Activated T-cell treated with anti-CD3 and anti-CD28 coated beads, Interleukin-2, amount 50 U/mL, for 4 hours (primary cell): ENCODE measurements at regions not wholly inside any gene's neighbourhood (a gene's known extent, or its start where the extent isn't known, plus 50 kb on each side); places are given as distances from the start of the nearest gene placed in this dataset.

Experiments used
- ATAC-seq, 2 donors: fragments of 200-7000 bp; cut with Tn5 transposase; one replicate each; pipeline ENCODE4 v1.10.0; 2021
- DNase-seq: peaks from one replicate; pipeline ENCODE4 v3.0.0-alpha.2; 2020
- H3K27me3 Mint-ChIP-seq: one replicate; pipeline ENCODE4 v1.8.0; 2021; ENCODE audit warnings: low read depth, mixed read lengths
- H3K36me3 Mint-ChIP-seq: one replicate; pipeline ENCODE4 v1.8.0; 2022; ENCODE audit warnings: mixed read lengths; ENCODE audit not compliant: insufficient read depth
- H3K4me1 Mint-ChIP-seq: one replicate; pipeline ENCODE4 v1.8.0; 2021; ENCODE audit warnings: low read depth, mixed read lengths
- H3K4me3 Mint-ChIP-seq: one replicate; pipeline ENCODE4 v1.8.0; 2021; ENCODE audit warnings: mild to moderate bottlenecking, moderate library complexity, mixed read lengths
- H3K9me3 Mint-ChIP-seq: one replicate; pipeline ENCODE4 v1.8.0; 2021; ENCODE audit warnings: mixed read lengths

GRCh38 chr16:85474621-85475217 lies 138.4 kb upstream of the GSE1 start:
- no peak overlapping the region for H3K4me3 Mint-ChIP-seq
- no peaks in the 10 kb centered on the region for H3K27me3 Mint-ChIP-seq
- H3K4me1 Mint-ChIP-seq, result no peaks in the 10 kb centered on the region
- H3K36me3 Mint-ChIP-seq, result no peaks in the 10 kb centered on the region
- H3K9me3 Mint-ChIP-seq, result no peaks in the 10 kb centered on the region
- DNase-seq, result no peak
- ATAC-seq, result no peak

DNA sequence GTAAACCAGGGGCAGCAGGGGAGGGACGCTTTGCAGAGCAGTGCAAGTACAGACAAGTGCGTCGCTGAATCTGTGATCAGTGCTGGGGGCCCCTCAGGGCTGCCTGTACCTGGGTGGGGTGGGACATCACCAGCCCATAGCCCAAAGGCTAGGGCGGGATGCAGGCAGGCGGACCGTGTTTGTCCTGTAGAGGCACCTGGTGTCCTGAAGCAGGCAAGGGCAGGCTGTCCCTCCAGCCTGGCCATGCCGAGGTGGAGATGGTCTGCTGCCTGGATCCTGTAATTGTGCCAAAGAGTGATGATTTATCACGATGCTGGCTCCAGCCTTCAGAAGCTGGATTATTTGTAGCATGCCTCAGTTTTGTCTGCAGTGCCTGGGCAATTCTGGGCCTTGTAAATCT lies 137.9 kb upstream of the GSE1 start:
- DNase-seq, result no peak
- no peak for ATAC-seq
- H3K4me1 Mint-ChIP-seq, result no peaks in the 10 kb centered on the region
- H3K4me3 Mint-ChIP-seq, result no peak overlapping the region
- H3K27me3 Mint-ChIP-seq, result no peaks in the 10 kb centered on the region
- no peaks in the 10 kb centered on the region for H3K9me3 Mint-ChIP-seq
- no peaks in the 10 kb centered on the region for H3K36me3 Mint-ChIP-seq

DNA sequence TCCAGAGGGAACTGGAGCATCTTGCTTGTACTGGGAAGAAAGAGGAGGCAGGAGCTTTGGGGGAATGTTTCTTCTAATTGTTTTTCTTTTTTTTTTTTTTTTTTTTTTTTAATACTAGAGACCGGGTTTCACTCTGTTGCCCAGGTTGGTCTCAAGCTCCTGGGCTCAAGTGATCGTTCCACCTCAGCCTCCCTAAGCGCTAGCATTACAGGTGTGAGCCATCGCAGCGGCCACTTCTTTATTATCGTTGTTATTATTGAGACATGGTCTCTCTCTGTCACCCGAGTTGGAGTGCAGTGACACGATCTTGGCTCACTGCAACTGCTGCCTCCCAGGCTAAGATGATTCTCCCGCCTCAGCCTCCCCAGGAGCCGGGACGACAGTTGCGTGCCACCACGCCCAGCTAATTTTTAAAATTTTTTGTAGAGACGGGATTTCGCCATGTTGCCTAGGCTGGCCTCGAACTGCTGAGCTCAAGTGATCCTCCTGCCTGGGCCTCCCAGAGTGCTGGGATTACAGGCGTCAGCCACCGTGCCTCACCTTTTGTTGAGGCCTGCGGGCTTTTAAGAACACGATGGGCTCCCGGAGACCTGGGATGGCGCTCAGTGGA lies 137.3 kb upstream of the GSE1 start:
- Mint-ChIP-seq H3K4me3 (no peak overlapping the region), H3K27me3 (no peaks in the 10 kb centered on the region), H3K9me3 (no peaks in the 10 kb centered on the region), H3K4me1 (no peaks in the 10 kb centered on the region), H3K36me3 (no peaks in the 10 kb centered on the region)
- DNase-seq, result no peak
- no peak for ATAC-seq

- Mint-ChIP-seq H3K36me3 (no peaks in the 10 kb centered on the region), H3K9me3 (no peaks in the 10 kb centered on the region), H3K27me3 (peaks cover 2% of the 10 kb centered on the region), H3K4me1 (no peaks in the 10 kb centered on the region), H3K4me3 (no peak overlapping the region)
- no peak for ATAC-seq
- no peak for DNase-seq
Measured at GRCh38 chr16:85476389-85476788, 136.7 kb upstream of the GSE1 start.

GRCh38 chr16:85477801-85478363 lies 135.2 kb upstream of the GSE1 start:
- H3K9me3 Mint-ChIP-seq, result no peaks in the 10 kb centered on the region
- no peaks in the 10 kb centered on the region for H3K4me1 Mint-ChIP-seq
- peaks cover 4% of the 10 kb centered on the region for H3K27me3 Mint-ChIP-seq
- H3K4me3 Mint-ChIP-seq, result no peak overlapping the region
- no peaks in the 10 kb centered on the region for H3K36me3 Mint-ChIP-seq
- DNase-seq, result no peak
- ATAC-seq, result no peak

DNA sequence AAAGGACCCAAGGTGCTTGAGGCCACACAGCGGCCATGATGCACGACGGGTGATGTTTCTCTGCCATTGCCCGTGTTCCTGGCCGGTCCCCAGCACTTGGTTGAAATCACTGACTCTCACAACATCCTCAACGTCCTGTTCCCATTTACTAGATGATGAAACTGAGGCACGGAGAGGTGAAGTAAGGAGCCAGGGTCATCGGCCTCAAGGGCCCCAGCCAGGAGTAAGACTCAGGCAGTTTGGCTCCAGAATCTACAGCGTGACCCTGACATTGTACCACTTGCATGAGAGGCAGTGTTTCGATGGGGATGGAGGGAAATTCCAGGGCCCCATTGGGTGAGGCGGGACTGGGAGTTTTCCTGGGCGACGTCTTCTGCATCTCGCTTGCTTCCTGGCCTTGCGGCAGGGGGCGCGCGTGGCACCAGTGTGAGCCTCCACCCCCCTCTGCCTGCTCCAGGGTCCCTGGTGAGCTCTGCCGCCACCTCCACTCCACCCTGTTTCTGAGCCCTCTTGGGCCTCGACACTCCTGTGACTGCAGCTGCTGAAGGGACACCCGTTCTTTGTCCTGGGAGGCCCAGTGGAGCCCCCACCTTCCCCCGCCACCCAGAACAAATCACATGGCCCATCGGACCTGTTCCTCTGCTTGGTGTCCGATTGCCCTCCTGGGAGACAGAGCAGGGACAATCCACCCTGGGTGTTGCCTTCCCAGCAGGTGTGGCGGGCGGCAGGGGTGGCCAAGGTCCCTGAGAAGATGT lies 133.0 kb upstream of the GSE1 start:
- peak in 1 of 2 donors; percentile 25 for ATAC-seq

DNA sequence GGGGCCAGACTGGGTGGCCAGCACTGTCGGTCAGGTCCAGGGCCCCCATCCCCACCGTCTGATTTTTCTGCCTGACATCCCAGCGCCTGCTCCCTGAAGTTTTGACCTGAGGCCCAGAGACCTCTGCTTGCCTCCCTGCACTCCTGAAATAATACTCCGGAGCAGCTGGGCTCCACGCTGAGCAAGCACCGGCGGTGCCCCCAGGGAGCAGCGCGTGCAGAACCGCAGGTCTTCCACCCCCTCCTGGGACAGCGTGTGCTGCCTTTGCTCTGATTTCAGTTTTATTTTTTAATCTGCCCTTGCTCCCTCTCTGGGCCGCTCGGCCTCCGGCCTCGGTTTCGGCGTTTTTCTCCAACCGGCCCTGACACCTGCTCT lies 132.4 kb upstream of the GSE1 start:
- Mint-ChIP-seq H3K36me3 (no peaks in the 10 kb centered on the region), H3K4me3 (no peak overlapping the region), H3K9me3 (no peaks in the 10 kb centered on the region), H3K4me1 (no peaks in the 10 kb centered on the region), H3K27me3 (peaks cover 4% of the 10 kb centered on the region)
- no peak for DNase-seq
- ATAC-seq, result no peak

More for the DNA sequence above, 133.0 kb upstream of the GSE1 start:
- Mint-ChIP-seq H3K4me3 (no peak overlapping the region), H3K4me1 (no peaks in the 10 kb centered on the region), H3K9me3 (no peaks in the 10 kb centered on the region), H3K27me3 (peaks cover 4% of the 10 kb centered on the region), H3K36me3 (no peaks in the 10 kb centered on the region)
- no peak for DNase-seq

DNA sequence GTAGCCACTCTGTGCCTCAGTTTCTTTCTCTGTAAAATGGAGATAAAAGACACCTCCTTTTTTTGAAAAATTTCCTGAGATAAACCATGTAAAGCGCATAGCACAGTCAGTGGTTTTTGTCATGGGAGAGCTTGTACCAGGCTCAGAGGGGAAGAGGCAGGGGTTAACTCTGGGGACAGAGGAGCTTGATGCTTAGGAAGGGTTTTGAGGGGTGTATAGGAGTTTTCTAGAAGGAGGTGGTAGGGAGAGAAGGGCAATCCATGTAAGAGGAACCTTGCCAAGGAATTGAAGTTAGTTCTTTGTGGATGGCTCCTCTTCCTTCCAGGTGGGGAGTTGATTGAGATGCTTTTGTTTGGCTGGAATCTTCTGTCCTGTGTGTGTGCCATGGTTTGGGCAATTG lies 131.9 kb upstream of the GSE1 start:
- no peaks in the 10 kb centered on the region for H3K4me1 Mint-ChIP-seq
- H3K27me3 Mint-ChIP-seq, result peaks cover 4% of the 10 kb centered on the region
- H3K36me3 Mint-ChIP-seq, result no peaks in the 10 kb centered on the region
- ATAC-seq, result no peak
- no peak overlapping the region for H3K4me3 Mint-ChIP-seq
- no peak for DNase-seq
- no peaks in the 10 kb centered on the region for H3K9me3 Mint-ChIP-seq

- H3K4me1 Mint-ChIP-seq, result no peaks in the 10 kb centered on the region
- no peak overlapping the region for H3K4me3 Mint-ChIP-seq
- peaks cover 4% of the 10 kb centered on the region for H3K27me3 Mint-ChIP-seq
Measured at GRCh38 chr16:85481738-85482137, 131.4 kb upstream of the GSE1 start.

DNA sequence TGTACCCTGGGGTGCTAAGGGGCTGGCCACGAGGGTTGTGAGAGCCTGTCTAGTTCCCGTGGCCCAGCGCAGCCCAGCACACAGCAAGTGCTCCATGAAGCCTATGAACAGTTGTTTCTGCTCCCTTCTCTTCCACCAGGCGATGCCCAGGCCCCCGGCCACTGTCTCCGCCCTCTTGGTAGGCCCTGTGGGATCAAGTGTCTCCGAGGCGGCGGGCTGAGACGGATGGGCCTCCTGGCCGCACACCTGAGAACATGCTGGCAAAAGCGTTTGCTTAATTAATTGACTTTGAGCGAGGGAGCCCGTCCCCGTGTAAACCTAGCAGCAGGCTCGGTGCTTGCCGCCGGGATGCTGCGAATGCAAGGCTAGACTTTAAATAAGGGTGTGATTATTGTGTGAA lies 129.7 kb upstream of the GSE1 start:
- H3K36me3 Mint-ChIP-seq, result no peaks in the 10 kb centered on the region
- H3K9me3 Mint-ChIP-seq, result no peaks in the 10 kb centered on the region
- no peaks in the 10 kb centered on the region for H3K4me1 Mint-ChIP-seq
- no peak for DNase-seq
- H3K4me3 Mint-ChIP-seq, result no peak overlapping the region
- peaks cover 4% of the 10 kb centered on the region for H3K27me3 Mint-ChIP-seq
- no peak for ATAC-seq

More at GRCh38 chr16:85481738-85482137, 131.4 kb upstream of the GSE1 start:
- ATAC-seq (no peak), DNase-seq (no peak)
- no peaks in the 10 kb centered on the region for H3K9me3 Mint-ChIP-seq
- no peaks in the 10 kb centered on the region for H3K36me3 Mint-ChIP-seq

- no peak for DNase-seq
- Mint-ChIP-seq H3K4me1 (no peaks in the 10 kb centered on the region), H3K27me3 (peaks cover 4% of the 10 kb centered on the region), H3K4me3 (no peak overlapping the region), H3K36me3 (no peaks in the 10 kb centered on the region), H3K9me3 (no peaks in the 10 kb centered on the region)
- no peak for ATAC-seq
Measured at GRCh38 chr16:85484347-85485300, 128.5 kb upstream of the GSE1 start.

DNA sequence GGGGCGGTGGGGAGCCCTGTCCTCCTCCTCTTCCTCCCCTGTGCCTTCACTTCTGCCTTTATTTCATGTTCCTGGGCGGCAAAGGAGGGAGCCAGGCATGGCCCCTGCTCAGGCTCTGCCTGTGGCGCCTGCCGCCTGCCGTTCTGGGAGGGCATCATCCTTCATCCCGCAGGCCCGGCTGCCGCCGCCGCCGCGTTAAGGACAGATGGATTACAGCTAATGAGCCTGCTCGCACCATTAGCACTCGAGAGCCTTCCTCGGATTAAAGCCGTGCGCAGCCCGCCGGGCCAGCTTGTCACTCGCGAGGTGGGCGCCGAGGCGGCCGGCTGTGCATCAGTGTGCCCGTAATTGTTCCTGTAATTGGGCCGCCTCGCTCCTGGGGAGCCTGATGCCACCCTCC lies 127.7 kb upstream of the GSE1 start:
- Mint-ChIP-seq H3K27me3 (peaks cover 4% of the 10 kb centered on the region), H3K36me3 (no peaks in the 10 kb centered on the region), H3K4me3 (no peak overlapping the region), H3K9me3 (no peaks in the 10 kb centered on the region), H3K4me1 (no peaks in the 10 kb centered on the region)
- DNase-seq (no peak), ATAC-seq (no peak)

DNA sequence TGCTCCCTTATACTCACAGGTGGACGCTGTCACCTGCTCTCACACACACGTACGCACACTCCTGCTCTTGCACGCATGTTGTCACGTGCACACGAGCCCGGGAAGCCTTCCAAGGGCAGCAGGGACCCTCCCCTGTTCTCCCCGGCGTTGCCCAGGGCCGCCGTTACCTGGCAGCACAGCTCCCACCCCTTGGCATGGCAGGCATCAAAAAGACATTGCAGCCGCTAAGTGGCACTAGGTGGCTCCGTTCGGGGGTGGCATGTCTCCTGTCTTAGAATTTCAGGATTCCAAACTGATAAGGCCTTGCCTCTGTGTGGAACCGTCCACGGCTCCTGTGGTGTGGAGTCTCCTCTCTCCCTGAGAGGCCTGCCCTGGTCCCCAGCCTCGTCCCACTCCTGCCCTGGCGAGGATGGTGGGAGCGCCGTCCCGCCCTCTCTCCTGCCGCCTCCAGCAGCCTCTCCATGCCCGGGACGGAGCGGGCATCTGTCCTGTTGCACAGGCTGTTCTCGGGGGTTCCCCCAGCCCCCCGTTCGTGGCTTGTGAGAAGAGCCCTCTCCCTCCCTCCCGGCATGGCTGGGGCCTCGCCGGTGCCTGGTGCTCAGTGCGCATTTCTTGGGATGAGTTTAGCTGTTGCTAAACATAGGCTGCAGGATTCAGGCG lies 126.7 kb upstream of the GSE1 start:
- H3K36me3 Mint-ChIP-seq, result no peaks in the 10 kb centered on the region
- H3K9me3 Mint-ChIP-seq, result no peaks in the 10 kb centered on the region
- ATAC-seq, result no peak
- no peak overlapping the region for H3K4me3 Mint-ChIP-seq
- DNase-seq, result no peak
- H3K27me3 Mint-ChIP-seq, result peaks cover 2% of the 10 kb centered on the region
- H3K4me1 Mint-ChIP-seq, result peaks cover 2% of the 10 kb centered on the region

DNA sequence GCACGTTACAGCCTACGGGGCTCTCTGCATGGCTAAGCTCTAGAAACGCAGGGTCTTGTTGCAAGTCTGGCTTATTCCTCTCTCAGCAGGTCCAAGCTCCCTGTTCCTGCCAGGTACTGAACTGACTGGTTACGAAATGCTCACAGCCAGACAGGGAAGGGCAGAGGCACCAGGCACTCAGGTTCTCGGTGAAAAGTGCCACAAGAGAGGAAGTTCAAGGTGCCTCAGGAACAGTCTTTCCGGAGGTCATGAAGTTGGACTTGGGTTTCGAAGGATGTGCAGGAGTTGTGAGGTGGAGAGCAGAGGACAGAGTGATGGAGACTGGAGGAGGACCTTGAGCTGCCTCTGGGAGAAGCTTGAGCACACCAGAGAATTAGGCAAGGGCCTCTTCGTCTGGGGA lies 124.7 kb upstream of the GSE1 start:
- DNase-seq (no peak), ATAC-seq (no peak)
- Mint-ChIP-seq H3K36me3 (no peaks in the 10 kb centered on the region), H3K4me1 (peaks cover 2% of the 10 kb centered on the region), H3K9me3 (no peaks in the 10 kb centered on the region), H3K4me3 (no peak overlapping the region), H3K27me3 (no peaks in the 10 kb centered on the region)
